Memory B cell (primary cell): ENCODE measurements at regions not wholly inside any gene's neighbourhood (a gene's known extent, or its start where the extent isn't known, plus 50 kb on each side); places are given as distances from the start of the nearest gene placed in this dataset.

Experiments
- ATAC-seq: fragments of 150-1000 bp; cut with Tn5 transposase; 2 replicates; pipeline ENCODE4 v1.10.0; 2021; ENCODE audit warnings: low read depth, mild to moderate bottlenecking, moderate library complexity
- DNase-seq, 2 donors: peaks; one replicate each; pipeline ENCODE4 v3.0.0; 2022; ENCODE audit warnings: low spot score in 2 of 2
- H3K27ac Mint-ChIP-seq: one replicate; pipeline ENCODE4 v1.8.0; 2022; ENCODE audit warnings: mild to moderate bottlenecking, moderate library complexity, mixed read lengths
- H3K27me3 Mint-ChIP-seq: one replicate; pipeline ENCODE4 v1.8.0; 2022; ENCODE audit warnings: mixed read lengths
- H3K36me3 Mint-ChIP-seq: one replicate; pipeline ENCODE4 v1.8.0; 2022; ENCODE audit warnings: mild to moderate bottlenecking, mixed read lengths
- H3K4me1 Mint-ChIP-seq: one replicate; pipeline ENCODE4 v1.8.0; 2022; ENCODE audit warnings: mixed read lengths
- H3K4me3 Mint-ChIP-seq: one replicate; pipeline ENCODE4 v1.8.0; 2022; ENCODE audit warnings: mild to moderate bottlenecking, moderate library complexity, mixed read lengths
- H3K9me3 Mint-ChIP-seq: one replicate; pipeline ENCODE4 v1.8.0; 2022; ENCODE audit warnings: mixed read lengths

DNA sequence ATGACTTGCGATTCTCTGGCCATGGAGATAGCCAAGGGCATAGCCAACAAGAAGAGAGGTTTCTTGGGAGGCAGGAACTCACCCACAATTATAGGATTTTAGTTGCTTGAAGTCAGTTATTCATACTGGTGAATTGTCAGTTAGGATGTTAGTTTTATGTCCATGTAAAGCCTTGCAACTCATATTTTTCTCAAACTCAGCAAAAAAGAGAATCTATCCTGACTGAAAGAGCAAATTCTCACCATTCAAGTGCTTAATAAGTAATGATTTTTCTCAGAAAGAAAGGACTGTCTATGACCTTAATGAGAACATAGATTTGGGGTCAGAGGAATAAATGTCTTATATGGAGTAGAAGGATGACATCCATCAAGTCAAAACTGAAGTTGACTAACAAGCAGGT, 934.5 kb downstream of the STPG2 start:
- ATAC-seq (no peak), DNase-seq (no peak)
- no peaks in the 10 kb centered on the region for H3K4me1 Mint-ChIP-seq
- H3K4me3 Mint-ChIP-seq = no peak overlapping the region
- no peaks in the 10 kb centered on the region for H3K36me3 Mint-ChIP-seq
- no peaks in the 10 kb centered on the region for H3K27me3 Mint-ChIP-seq
- no peak overlapping the region for H3K27ac Mint-ChIP-seq
- H3K9me3 Mint-ChIP-seq = peaks cover 4% of the 10 kb centered on the region

DNA sequence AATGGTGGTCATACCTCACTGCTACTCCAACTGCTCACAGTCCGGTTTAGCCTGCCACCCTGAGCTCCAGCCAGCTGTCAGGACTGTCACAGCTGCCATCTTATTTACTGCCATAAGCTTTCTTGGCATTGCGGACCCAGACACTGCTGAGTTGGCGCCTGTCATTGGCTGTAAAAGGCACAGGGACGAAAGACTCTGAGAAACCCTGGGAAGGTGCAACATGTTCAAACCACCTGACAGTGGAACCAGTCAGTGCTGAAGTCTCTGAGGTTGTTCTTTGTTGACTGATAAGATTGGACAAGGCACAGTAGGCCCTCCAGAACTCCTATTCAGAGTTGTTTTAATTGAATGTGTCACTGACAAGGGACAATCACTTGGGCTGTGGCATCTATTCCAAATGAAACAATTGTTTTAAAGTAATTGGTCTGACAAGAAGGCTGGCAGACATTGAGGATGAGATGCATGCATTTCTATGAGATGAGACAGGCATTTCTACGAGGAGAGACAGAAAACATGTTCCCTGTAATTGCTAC, 927.8 kb downstream of the STPG2 start:
- Mint-ChIP-seq H3K36me3 (no peaks in the 10 kb centered on the region), H3K4me1 (no peaks in the 10 kb centered on the region), H3K27ac (no peak overlapping the region), H3K27me3 (no peaks in the 10 kb centered on the region), H3K4me3 (no peak overlapping the region), H3K9me3 (no peaks in the 10 kb centered on the region)
- no peak for DNase-seq
- ATAC-seq = no peak

DNA sequence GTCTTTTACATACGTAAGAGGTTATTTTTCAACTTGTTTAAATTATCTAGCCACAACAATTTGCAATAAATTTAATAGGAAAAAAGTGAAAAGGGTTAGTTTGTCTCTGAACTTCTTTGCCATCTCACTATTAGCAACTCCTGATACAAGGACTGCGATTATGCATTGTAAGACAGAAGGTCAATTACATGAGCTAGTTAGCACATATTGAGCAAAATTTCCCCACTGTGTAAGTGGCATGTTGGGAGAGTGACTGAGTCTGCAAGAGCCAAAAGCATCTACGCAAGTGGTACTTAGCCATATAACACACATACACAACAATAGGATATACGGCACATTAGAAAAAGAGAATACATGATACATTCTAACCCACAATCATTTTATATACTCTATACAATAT, 927.2 kb downstream of the STPG2 start:
- ATAC-seq = no peak
- Mint-ChIP-seq H3K9me3 (no peaks in the 10 kb centered on the region), H3K27me3 (no peaks in the 10 kb centered on the region), H3K36me3 (no peaks in the 10 kb centered on the region), H3K27ac (no peak overlapping the region), H3K4me3 (no peak overlapping the region), H3K4me1 (no peaks in the 10 kb centered on the region)
- no peak for DNase-seq

DNA sequence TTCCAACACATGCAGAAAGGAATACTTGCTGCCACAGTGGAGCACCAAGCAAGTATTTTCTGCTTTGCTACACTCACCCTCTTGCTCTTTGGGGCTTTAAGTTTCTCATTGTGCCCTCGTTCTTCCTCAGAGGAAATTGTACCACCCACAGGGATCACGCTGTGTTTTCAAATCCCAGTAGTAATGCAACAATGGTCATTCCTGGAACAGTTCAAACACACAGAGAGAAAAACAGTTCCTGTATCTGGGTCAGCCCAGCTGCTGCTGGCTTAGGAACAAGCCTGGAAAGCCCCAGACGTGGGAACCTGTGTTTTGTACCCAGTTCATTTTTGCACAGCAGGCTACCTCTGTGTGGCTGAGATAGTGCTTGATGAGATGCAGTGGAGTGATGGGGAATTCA, 907.8 kb downstream of the STPG2 start:
- H3K9me3 Mint-ChIP-seq = no peaks in the 10 kb centered on the region
- DNase-seq (no peak), ATAC-seq (no peak)

GRCh38 chr4:97238956-97239666, 904.2 kb downstream of the STPG2 start:
- DNase-seq (no peak), ATAC-seq (no peak)
- Mint-ChIP-seq H3K36me3 (no peaks in the 10 kb centered on the region), H3K4me1 (no peaks in the 10 kb centered on the region), H3K4me3 (no peak overlapping the region), H3K27ac (no peak overlapping the region), H3K27me3 (no peaks in the 10 kb centered on the region), H3K9me3 (peaks cover 3% of the 10 kb centered on the region)

More for the DNA sequence above, 907.8 kb downstream of the STPG2 start:
- Mint-ChIP-seq H3K4me3 (no peak overlapping the region), H3K27me3 (no peaks in the 10 kb centered on the region), H3K4me1 (no peaks in the 10 kb centered on the region), H3K27ac (no peak overlapping the region), H3K36me3 (no peaks in the 10 kb centered on the region)

- Mint-ChIP-seq H3K27me3 (no peaks in the 10 kb centered on the region), H3K27ac (no peak overlapping the region), H3K36me3 (no peaks in the 10 kb centered on the region), H3K4me3 (no peak overlapping the region), H3K9me3 (peaks cover 3% of the 10 kb centered on the region), H3K4me1 (no peaks in the 10 kb centered on the region)
- DNase-seq (no peak), ATAC-seq (no peak)
Measured at GRCh38 chr4:97239667-97239997, 903.6 kb downstream of the STPG2 start.

GRCh38 chr4:97252615-97253154, 890.6 kb downstream of the STPG2 start:
- Mint-ChIP-seq H3K27ac (no peak overlapping the region), H3K4me1 (no peaks in the 10 kb centered on the region), H3K4me3 (no peak overlapping the region), H3K9me3 (peaks cover 6% of the 10 kb centered on the region), H3K36me3 (no peaks in the 10 kb centered on the region), H3K27me3 (no peaks in the 10 kb centered on the region)
- no peak for ATAC-seq
- no peak for DNase-seq

DNA sequence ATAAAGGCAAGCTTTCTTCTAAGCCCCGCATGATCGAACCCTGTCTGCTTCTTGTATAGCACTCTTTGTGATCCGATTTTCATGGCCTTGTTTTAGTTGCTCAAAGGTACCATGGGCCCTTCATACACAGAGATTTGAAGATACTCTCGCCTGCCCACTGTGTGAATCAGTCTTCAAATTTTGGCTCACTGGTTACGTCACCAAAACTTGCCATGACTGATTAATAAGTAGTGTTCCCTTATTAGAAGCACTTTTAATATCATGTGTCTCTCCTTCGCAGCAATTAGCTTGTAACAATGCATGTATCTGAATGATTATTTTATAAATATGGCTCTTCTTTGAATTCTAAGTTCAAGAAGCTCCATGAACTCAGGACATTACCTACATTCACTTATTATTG, 880.5 kb downstream of the STPG2 start:
- H3K4me3 Mint-ChIP-seq = no peak overlapping the region
- H3K36me3 Mint-ChIP-seq = no peaks in the 10 kb centered on the region
- no peaks in the 10 kb centered on the region for H3K4me1 Mint-ChIP-seq
- DNase-seq (no peak), ATAC-seq (no peak)
- H3K9me3 Mint-ChIP-seq = no peaks in the 10 kb centered on the region
- H3K27ac Mint-ChIP-seq = no peak overlapping the region
- no peaks in the 10 kb centered on the region for H3K27me3 Mint-ChIP-seq

DNA sequence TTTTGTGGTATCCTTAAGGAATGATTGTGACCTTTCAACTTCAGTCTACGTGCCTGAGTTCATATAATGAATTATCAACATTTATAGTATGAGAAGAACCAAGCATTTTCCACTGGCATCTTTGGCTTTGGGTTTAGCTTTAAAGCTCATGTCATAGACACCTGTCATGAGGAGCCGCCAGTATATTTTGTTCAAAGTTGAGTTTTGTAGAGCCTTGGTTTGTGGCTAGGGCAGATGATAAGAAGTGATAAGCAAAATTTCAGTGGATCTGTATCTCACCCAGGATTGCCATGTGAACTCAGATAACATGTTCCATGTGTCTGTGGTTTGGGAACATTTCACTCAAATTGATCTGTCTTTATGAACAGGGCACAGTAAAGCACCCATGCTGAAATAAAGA, 873.2 kb downstream of the STPG2 start:
- DNase-seq (no peak), ATAC-seq (no peak)
- no peaks in the 10 kb centered on the region for H3K27me3 Mint-ChIP-seq
- H3K36me3 Mint-ChIP-seq = no peaks in the 10 kb centered on the region
- H3K4me3 Mint-ChIP-seq = no peak overlapping the region
- no peaks in the 10 kb centered on the region for H3K9me3 Mint-ChIP-seq
- no peak overlapping the region for H3K27ac Mint-ChIP-seq
- H3K4me1 Mint-ChIP-seq = no peaks in the 10 kb centered on the region

GRCh38 chr4:97279391-97279790, 863.9 kb downstream of the STPG2 start:
- Mint-ChIP-seq H3K36me3 (no peaks in the 10 kb centered on the region), H3K27me3 (no peaks in the 10 kb centered on the region), H3K4me1 (no peaks in the 10 kb centered on the region), H3K4me3 (no peak overlapping the region), H3K9me3 (peaks cover 9% of the 10 kb centered on the region), H3K27ac (no peak overlapping the region)
- ATAC-seq = no peak
- DNase-seq = no peak

GRCh38 chr4:97300561-97300960, 842.7 kb downstream of the STPG2 start:
- ATAC-seq = no peak
- no peaks in the 10 kb centered on the region for H3K36me3 Mint-ChIP-seq
- no peak overlapping the region for H3K27ac Mint-ChIP-seq
- no peaks in the 10 kb centered on the region for H3K27me3 Mint-ChIP-seq
- no peak overlapping the region for H3K4me3 Mint-ChIP-seq
- no peaks in the 10 kb centered on the region for H3K4me1 Mint-ChIP-seq
- H3K9me3 Mint-ChIP-seq = peaks cover 4% of the 10 kb centered on the region
- no peak for DNase-seq

- Mint-ChIP-seq H3K27ac (no peak overlapping the region), H3K36me3 (no peaks in the 10 kb centered on the region), H3K4me1 (no peaks in the 10 kb centered on the region), H3K9me3 (peaks cover 4% of the 10 kb centered on the region), H3K4me3 (no peak overlapping the region), H3K27me3 (no peaks in the 10 kb centered on the region)
- ATAC-seq = no peak
- DNase-seq = no peak
Measured at GRCh38 chr4:97305351-97305750, 837.9 kb downstream of the STPG2 start.

- Mint-ChIP-seq H3K4me3 (no peak overlapping the region), H3K9me3 (no peaks in the 10 kb centered on the region), H3K4me1 (no peaks in the 10 kb centered on the region), H3K36me3 (no peaks in the 10 kb centered on the region), H3K27ac (no peak overlapping the region), H3K27me3 (no peaks in the 10 kb centered on the region)
- ATAC-seq = no peak
- no peak for DNase-seq
Measured at GRCh38 chr4:97309121-97309520, 834.2 kb downstream of the STPG2 start.

DNA sequence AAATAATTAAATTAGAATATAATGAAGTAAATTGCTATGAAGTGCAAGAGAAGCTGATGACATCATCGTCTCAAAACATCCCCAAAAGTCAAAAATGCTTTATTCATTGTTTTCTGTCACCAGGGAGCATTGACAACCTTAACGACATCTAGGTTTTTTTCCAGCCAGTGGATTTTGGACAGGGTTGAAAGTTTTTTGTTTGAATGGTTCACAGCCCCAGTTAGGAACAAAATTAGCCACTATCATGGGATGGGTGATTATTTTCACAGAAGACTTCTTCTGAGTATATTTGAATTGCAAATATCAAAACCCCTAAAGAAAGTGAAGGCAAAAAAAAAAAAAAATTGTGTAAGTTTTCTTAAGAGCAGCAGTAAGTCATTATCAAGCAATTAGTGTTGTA, 826.1 kb downstream of the STPG2 start:
- Mint-ChIP-seq H3K36me3 (no peaks in the 10 kb centered on the region), H3K4me3 (no peak overlapping the region), H3K9me3 (peaks cover 8% of the 10 kb centered on the region), H3K27ac (no peak overlapping the region), H3K4me1 (no peaks in the 10 kb centered on the region), H3K27me3 (no peaks in the 10 kb centered on the region)
- no peak for DNase-seq
- no peak for ATAC-seq

DNA sequence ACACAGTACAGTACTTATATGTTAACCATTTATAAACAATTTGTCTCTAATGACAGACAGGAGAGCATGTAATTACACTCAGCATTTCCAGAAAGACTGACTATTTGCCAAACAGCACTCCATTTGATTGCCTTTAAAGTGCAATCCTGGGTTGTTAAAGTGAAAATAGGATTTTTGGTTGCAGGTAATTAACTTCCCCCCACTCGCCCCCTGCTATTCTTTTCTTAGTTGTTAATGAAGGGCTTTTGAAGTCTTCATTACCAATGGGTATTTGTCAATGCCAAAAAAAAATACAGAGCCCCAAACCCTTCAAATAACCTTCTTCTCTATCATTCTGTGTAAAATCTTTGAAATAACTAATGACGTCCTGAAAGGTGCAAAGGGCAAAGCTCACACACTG, 825.6 kb downstream of the STPG2 start:
- no peaks in the 10 kb centered on the region for H3K4me1 Mint-ChIP-seq
- ATAC-seq (no peak), DNase-seq (no peak)
- no peaks in the 10 kb centered on the region for H3K36me3 Mint-ChIP-seq
- no peak overlapping the region for H3K4me3 Mint-ChIP-seq
- no peak overlapping the region for H3K27ac Mint-ChIP-seq
- H3K9me3 Mint-ChIP-seq = peaks cover 8% of the 10 kb centered on the region
- H3K27me3 Mint-ChIP-seq = no peaks in the 10 kb centered on the region
